ENCODE measurements at regions not wholly inside any gene's neighbourhood (a gene's known extent, or its start where the extent isn't known, plus 50 kb on each side); places are given as distances from the start of the nearest gene placed in this dataset.

DNA sequence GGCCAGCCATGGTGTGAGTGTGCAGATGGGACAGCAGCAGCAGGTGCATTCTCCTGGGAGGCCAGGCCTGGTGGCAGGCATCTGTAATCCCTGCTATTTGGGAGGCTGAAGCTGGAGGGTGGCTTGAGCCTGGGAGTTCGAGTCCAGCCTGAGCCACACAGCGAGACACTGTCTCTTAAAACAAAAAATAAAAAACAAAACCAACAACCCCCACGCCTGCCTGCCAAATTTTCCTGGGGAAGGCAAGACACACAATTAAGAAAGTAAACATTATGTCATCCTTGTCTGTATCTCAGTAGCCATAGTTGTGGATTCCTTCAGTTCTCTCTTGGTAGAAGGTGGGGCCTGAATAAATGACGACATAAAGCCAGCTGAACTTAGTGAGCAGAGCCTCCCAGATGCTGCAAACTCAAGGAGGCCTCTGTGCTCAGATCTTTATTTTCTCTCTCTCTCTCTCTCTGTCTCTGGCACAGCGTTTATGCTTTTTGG is 57.6 kb upstream of the CD34 start:
- TF ChIP-seq, protein P1, sequence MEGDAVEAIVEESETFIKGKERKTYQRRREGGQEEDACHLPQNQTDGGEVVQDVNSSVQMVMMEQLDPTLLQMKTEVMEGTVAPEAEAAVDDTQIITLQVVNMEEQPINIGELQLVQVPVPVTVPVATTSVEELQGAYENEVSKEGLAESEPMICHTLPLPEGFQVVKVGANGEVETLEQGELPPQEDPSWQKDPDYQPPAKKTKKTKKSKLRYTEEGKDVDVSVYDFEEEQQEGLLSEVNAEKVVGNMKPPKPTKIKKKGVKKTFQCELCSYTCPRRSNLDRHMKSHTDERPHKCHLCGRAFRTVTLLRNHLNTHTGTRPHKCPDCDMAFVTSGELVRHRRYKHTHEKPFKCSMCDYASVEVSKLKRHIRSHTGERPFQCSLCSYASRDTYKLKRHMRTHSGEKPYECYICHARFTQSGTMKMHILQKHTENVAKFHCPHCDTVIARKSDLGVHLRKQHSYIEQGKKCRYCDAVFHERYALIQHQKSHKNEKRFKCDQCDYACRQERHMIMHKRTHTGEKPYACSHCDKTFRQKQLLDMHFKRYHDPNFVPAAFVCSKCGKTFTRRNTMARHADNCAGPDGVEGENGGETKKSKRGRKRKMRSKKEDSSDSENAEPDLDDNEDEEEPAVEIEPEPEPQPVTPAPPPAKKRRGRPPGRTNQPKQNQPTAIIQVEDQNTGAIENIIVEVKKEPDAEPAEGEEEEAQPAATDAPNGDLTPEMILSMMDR (IDR thresholded peaks at IDR 0.05), result no peak
- TF ChIP-seq POLR2AphosphoS5 (IDR thresholded peaks at IDR 0.05), result no peak

Measured in breast epithelium (tissue), 3 donors.